PC-3 (cell line): ENCODE measurements at regions not wholly inside any gene's neighbourhood (a gene's known extent, or its start where the extent isn't known, plus 50 kb on each side); places are given as distances from the start of the nearest gene placed in this dataset.

Experiments
- EZH2 ChIP-seq: fragments of 300-600 bp; sonication (generic); IDR thresholded peaks from one replicate; pipeline ENCODE4 v1.6.1; 2017; ENCODE audit warnings: antibody characterized with exemption, mild to moderate bottlenecking, low read length; ENCODE audit not compliant: unreplicated experiment
- TF ChIP-seq, protein P1 (sequence below): fragments of 300-600 bp; sonication (generic); conservative IDR thresholded peaks from 2 replicates; pipeline ENCODE4 v1.5.1; 2017; ENCODE audit warnings: antibody characterized with exemption, low read depth, mild to moderate bottlenecking, low read length

- TF ChIP-seq, protein P1, sequence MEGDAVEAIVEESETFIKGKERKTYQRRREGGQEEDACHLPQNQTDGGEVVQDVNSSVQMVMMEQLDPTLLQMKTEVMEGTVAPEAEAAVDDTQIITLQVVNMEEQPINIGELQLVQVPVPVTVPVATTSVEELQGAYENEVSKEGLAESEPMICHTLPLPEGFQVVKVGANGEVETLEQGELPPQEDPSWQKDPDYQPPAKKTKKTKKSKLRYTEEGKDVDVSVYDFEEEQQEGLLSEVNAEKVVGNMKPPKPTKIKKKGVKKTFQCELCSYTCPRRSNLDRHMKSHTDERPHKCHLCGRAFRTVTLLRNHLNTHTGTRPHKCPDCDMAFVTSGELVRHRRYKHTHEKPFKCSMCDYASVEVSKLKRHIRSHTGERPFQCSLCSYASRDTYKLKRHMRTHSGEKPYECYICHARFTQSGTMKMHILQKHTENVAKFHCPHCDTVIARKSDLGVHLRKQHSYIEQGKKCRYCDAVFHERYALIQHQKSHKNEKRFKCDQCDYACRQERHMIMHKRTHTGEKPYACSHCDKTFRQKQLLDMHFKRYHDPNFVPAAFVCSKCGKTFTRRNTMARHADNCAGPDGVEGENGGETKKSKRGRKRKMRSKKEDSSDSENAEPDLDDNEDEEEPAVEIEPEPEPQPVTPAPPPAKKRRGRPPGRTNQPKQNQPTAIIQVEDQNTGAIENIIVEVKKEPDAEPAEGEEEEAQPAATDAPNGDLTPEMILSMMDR: no peak
- TF ChIP-seq EZH2: no peak
Measured at GRCh38 chr7:119438315-119438714, 834.7 kb upstream of the KCND2 start.
